GM12892 (cell line): ENCODE measurements at regions not wholly inside any gene's neighbourhood (a gene's known extent, or its start where the extent isn't known, plus 50 kb on each side); places are given as distances from the start of the nearest gene placed in this dataset.
A peak's percentile ranks its signal among the peaks of the same experiment; 100 is the strongest.

ENCODE experiments used
- DNase-seq: peaks from one replicate; pipeline ENCODE4 v3.0.0; 2011; ENCODE audit not compliant: insufficient read length
- FAIRE-seq: peaks from 2 replicates; lab custom pipeline; 2011; peaks lifted over from hg19 to GRCh38; lab: Jason Lieb, UNC
- POLR2A ChIP-seq: IDR thresholded peaks from 2 replicates; pipeline ENCODE4 v1.6.1; 2011; ENCODE audit warnings: low read depth, low read length, control low read depth
- POLR2AphosphoS5 ChIP-seq: IDR thresholded peaks from 2 replicates; pipeline ENCODE4 v1.6.1; 2011; ENCODE audit warnings: low read depth, low read length, control low read depth
- TAF1 ChIP-seq: IDR thresholded peaks from 2 replicates; pipeline ENCODE4 v1.6.1; 2011; ENCODE audit warnings: low read depth, mild to moderate bottlenecking, control low read depth, low read length, borderline replicate concordance

- DNase-seq (no peak), FAIRE-seq (no peak)
- TF ChIP-seq TAF1 (no peak), POLR2AphosphoS5 (no peak), POLR2A (no peak)
Observed at GRCh38 chr7:49398236-49398635, 375.2 kb upstream of the VWC2 start.

GRCh38 chr7:49398746-49399145 is 374.7 kb upstream of the VWC2 start:
- TF ChIP-seq POLR2AphosphoS5 (no peak), TAF1 (no peak), POLR2A (no peak)
- FAIRE-seq (no peak), DNase-seq (no peak)

GRCh38 chr7:49400891-49401550 is 372.4 kb upstream of the VWC2 start:
- peak; percentile 44 for FAIRE-seq
- no peak for DNase-seq
- TF ChIP-seq POLR2AphosphoS5 (no peak), POLR2A (no peak)

DNA sequence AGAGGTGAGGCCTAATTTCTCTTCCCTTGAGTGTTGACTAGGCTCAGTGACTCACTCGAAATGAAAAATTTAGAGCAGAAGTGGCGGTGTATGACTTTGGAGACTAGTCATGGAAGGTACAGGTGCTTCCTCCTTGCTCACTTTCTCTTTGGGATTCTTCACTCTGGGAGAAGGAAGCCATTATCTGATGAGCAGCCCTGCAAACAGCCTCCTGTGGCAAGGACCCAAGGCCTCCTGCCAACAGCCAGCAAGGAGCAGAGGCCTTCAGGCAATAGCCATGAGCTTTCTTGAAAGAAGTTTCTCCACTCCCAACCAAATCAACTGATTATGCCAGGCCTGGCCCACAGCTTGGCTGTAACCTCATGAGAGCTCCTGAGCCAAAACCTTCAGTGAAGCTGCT is 369.6 kb upstream of the VWC2 start:
- TF ChIP-seq POLR2AphosphoS5 = no peak
- no peak for TF ChIP-seq TAF1
- DNase-seq (no peak), FAIRE-seq (no peak)

- DNase-seq (no peak), FAIRE-seq (no peak)
- TF ChIP-seq POLR2A = no peak
- no peak for TF ChIP-seq POLR2AphosphoS5
- no peak for TF ChIP-seq TAF1
Observed at GRCh38 chr7:49407205-49407604, 366.2 kb upstream of the VWC2 start.

- TF ChIP-seq POLR2AphosphoS5 (no peak), TAF1 (no peak), POLR2A (no peak)
- no peak for FAIRE-seq
- no peak for DNase-seq
Observed at GRCh38 chr7:49417034-49417433, 356.4 kb upstream of the VWC2 start.

DNA sequence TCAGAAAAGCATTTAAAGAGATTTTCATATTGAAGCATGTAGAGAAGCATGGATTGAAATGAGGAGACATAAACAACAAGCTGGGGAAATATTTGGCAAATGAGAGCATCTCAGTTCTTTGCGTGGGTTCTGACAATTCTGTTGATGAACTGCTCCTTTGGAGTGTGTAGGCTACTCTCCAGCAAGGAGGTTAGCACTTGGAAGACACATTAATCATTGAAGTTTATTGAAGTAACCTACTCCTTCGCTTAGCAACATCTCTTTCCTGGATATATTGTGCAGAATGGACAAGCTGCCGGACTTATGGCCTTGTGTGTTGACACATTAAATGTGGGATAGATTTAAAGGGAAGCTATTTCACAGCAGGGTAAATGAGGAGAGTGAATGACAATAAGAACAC is 354.5 kb upstream of the VWC2 start:
- no peak for TF ChIP-seq POLR2AphosphoS5
- no peak for TF ChIP-seq POLR2A
- TF ChIP-seq TAF1 = no peak
- DNase-seq (no peak), FAIRE-seq (no peak)

DNA sequence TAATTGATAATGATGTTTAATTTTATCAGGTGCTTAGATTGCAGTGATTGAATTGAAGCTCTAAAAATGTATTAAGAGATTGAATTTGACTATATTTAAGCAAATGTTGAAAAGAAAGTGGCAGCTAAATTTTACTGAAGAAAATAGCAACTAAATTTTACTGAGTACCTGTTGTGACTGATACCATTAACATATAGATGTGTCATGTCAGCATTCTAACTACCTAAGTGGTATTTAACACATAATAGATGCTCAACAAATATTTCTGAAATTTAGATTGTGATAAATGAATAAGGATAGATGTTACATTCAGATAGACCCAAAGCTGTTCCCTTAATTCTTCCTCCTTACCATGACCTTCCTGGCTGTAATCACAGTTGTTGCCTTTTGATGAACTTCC is 350.9 kb upstream of the VWC2 start:
- FAIRE-seq (no peak), DNase-seq (no peak)
- TF ChIP-seq POLR2AphosphoS5 (no peak), TAF1 (no peak), POLR2A (no peak)

GRCh38 chr7:49424109-49424508 is 349.3 kb upstream of the VWC2 start:
- no peak for DNase-seq
- TF ChIP-seq TAF1 (no peak), POLR2A (no peak), POLR2AphosphoS5 (no peak)
- FAIRE-seq = no peak

DNA sequence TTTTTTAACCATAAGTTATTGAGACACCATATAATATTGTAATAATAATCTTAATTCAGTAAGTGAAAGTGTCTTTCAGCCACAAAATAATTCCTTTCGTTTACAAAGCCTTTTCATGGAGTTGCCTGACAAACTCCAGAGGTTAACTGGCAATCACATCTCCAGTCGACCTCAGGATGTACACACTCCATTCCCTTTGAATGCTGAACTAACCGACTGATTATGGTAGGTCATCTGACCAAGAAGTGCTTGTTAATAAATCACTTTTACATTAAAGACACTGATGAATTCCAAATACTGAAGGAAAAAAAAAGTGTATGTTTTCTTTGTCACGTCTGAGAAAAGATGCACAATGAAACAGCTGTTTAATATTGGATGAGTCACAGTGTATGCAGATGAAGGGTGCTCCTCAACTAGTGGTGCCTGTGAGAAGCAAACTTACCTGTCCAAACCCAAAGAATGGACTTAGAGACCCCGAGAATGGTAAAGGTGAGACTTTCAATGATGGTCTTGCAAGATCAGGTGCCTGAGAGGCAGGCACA is 348.1 kb upstream of the VWC2 start:
- FAIRE-seq (no peak), DNase-seq (no peak)
- TF ChIP-seq POLR2AphosphoS5 = no peak
- TF ChIP-seq POLR2A = no peak
- TF ChIP-seq TAF1 = no peak

DNA sequence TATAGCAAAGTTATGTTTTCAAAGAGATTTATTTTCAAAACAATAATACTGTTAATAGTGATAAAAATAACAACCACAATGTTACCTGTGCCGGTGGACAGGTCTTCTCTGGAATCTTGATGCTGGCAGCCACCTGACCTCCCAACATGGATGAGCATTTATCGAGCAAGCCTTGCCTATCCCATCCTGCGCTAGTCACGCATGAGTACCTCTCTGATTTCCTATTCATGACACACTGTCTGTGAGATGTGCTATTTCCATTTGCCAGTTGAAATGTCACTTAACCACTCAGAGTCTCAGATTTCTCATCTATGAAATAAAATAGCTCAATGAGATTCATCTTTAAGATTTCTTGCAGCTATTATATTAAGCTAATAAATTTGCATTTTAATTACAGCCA is 341.2 kb upstream of the VWC2 start:
- FAIRE-seq (no peak), DNase-seq (no peak)
- TF ChIP-seq POLR2AphosphoS5 (no peak), TAF1 (no peak), POLR2A (no peak)

DNA sequence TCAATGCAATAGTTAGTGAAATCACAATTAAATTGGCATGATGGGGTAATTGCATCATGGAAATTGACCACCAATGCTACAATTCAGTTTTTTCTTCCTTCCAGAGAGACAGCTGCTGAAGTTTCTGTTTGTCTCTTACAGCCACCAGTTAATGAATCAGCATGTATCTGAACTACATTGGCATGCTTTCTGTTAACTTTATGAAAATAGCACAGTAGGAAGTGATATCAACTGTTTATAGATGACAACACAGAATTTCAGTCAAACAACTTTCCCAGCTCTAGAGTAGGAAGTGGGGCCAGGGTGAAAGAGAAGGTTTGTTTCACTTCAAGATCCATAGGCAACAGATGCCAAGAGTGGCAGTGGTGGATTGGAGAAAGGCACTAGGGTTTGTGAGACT is 339.6 kb upstream of the VWC2 start:
- no peak for TF ChIP-seq POLR2A
- TF ChIP-seq POLR2AphosphoS5 = no peak
- TF ChIP-seq TAF1 = no peak
- no peak for DNase-seq
- no peak for FAIRE-seq
